ENCODE measurements at regions not wholly inside any gene's neighbourhood (a gene's known extent, or its start where the extent isn't known, plus 50 kb on each side); places are given as distances from the start of the nearest gene placed in this dataset.

- no peak for DNase-seq
These were observed 68.1 kb upstream of the EDNRB start for GRCh38 chr13:77986713-77987112.

DNA sequence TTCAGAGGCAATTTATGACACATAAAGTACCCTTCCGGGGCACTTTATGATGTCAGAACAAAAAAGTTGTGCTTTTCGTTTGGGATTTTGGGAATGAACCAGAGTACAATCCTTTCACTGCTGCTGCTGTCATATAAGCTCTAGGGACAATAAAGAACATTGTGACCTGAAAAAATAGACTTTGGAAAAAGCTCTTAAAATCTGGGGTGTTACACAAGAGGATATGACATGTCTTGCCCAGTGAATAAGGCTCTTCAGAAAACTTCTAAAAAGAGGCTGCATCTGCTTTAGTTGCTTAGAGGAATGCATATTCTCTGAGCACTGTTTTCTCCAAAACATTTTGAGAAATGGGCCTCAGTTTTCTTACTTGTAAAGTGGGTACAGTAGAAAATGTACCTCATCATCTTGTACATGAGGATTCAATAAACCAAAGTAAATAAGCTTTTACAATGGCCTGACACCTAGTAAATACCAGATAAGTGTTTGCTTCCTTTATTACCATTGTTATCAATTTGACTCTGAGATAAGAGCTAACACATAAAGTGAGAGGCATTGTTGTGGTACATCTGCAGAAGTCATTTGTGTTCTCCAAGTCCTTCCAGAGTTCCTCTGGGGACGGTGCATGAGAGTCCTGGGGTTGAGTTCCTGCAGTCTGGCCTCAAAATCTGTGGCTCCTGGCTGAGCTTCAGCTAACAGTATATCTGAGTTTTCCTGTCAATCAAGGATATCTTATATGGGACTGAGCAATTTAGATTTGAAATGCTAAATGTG lies 67.4 kb upstream of the EDNRB start:
- DNase-seq: no peak

DNA sequence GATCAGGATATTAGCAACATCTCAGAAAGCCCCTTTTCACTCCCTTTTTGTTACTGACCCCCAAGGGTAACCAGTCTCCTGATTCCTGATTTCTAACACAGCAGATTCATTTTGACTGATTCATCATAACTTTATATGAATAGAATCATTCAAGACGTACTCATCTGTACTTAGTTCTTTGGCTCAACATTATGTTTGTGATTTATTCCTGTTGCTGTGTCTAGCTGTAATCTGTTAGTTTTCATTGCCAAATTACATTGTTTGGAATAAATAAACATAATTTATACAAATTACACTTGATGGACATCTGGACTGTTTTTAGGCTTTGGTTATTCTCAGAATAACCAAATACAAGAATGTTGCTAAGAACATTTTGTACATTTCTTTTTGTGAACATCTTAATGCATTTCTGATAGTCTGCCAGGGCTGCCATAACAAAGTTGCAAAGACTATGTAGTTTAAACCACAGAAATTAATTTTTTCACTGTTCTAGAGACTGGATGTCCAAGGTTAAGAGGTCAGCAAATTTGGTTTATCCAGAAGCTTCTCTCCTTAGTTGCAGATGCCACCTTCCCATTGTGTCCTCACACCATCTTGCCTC lies 62.8 kb upstream of the EDNRB start:
- DNase-seq: no peak

DNA sequence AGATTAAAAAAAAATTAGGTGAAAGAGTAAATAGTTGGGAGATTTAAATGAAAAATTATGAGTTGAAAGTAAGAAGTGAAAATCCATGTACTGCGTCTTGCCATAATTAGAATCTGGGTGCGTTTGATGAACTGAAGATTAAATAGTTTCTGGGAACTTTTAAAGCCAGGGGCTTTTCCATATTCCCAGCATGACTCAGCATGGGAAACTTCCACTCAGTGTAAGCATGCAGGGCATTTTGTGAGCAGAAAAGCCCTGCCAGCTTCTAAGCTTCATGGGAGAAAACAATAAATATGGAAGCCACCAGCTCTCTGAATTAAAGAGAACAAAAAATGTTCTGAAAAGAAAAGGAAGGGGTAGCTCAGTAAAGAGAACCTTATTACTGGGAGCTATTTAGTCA lies 62.0 kb upstream of the EDNRB start:
- DNase-seq: no peak

DNA sequence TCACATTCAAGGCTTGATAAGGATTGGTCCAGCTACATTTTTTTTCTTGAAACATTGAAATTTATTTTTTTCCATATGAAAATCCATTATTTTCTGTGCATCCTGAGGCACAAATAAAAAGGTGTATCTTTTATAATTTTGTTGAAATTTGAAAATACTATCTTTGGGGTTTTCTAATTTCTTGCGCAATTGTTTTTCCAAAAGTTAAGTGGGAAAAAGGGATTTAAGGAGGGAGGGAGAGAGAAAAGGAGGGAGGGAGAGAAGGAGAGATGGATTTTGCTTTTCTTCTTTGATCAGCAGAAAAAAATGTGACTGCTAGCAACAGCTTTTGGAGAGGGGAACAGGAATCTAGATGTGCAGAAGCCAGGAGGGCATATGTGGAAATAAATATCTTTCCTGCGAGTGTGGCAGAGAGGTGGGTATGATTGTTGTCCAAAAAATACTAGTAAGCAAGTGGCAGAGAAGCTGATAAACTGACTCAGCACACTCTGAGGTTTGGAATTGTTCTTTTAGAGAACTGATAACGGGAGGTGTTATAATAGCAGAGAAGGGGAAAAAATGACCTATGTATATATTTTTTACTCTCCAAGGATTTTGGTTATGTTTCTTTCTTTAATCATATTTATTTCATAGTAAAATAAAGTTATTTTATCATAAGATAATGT lies 61.2 kb upstream of the EDNRB start:
- no peak for DNase-seq

DNA sequence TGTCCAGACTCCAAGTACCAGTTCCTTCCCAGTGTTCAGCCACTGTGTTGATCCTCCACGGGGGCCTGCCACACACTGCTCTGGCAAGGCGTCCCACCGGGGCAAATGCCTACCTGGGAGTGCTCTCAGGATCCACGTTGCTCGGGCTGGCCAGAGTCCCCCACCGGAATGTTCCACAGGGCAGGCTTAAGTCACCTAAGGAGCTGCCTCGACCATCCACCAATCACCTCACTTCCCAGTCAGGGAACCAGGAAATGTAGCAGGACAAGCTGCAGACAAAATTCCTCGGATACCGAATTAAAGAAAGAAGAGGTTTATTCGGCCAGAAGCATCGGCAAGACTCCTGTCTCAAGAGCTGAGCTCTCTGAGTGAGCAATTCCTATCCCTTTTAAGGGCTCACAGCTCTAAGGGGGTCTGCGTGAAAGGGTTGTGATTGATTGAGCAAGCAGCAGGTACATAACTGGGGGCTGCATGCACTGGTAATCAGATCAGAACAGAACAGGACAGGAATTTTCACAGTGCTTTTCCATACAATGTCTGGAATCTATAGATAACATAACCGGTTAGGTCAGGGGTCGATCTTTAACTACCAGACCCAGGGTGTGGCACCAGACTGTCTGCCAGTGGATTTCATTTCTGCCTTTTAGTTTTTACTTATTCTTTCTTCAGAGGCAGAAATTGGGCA lies 56.9 kb upstream of the EDNRB start:
- no peak for DNase-seq

DNA sequence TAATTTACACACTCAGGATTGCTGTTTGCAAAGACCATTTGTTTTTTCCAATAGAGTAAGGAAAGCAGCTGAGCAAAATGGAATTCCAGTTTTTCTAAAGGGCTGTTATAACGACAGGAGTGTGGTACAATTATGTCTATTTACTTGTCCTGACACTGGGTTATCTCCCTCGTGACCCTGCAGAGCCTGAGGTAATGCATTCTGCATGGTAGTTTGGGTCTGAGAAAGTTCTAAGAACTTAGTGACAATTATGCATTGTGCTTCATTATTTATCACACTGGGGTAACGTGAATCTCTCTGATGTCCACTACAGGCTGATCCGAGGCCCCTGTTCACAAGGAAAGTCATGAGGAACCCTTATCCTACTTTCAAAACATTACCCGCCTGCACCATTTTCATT lies 50.7 kb upstream of the EDNRB start:
- no peak for DNase-seq

Data from NCI-H1436 (cell line).